Right cardiac atrium (tissue), 5 donors: ENCODE measurements at regions not wholly inside any gene's neighbourhood (a gene's known extent, or its start where the extent isn't known, plus 50 kb on each side); places are given as distances from the start of the nearest gene placed in this dataset.

Source experiments
- ATAC-seq, 2 donors: fragments of 200-7000 bp; cut with Tn5 transposase; one replicate each; pipeline versions ENCODE4 v1.8.0 to v1.9.1; 2020; ENCODE audit warnings: moderate library complexity in 2 of 2, mild to moderate bottlenecking in 1 of 2
- DNase-seq, 3 donors: peaks; one replicate each; pipeline ENCODE4 v3.0.0-alpha.2; 2020
- H3K27ac ChIP-seq: one replicate; pipeline ENCODE4 v1.5.1; 2013; ENCODE audit warnings: mild to moderate bottlenecking, low read length, control low read depth, moderate library complexity
- H3K27me3 ChIP-seq: one replicate; pipeline ENCODE4 v1.6.1; 2013; ENCODE audit not compliant: control insufficient read depth, insufficient read depth
- H3K4me1 ChIP-seq: one replicate; pipeline ENCODE4 v1.6.1; 2013; ENCODE audit warnings: low read length; ENCODE audit not compliant: control insufficient read depth, insufficient read depth
- H3K4me3 ChIP-seq: one replicate; pipeline ENCODE4 v1.5.1; 2013; ENCODE audit warnings: low read length, control low read depth
- H3K9me3 ChIP-seq: one replicate; pipeline ENCODE4 v1.6.1; 2013; ENCODE audit warnings: low read length; ENCODE audit not compliant: control insufficient read depth
- WGBS: extraction: QIAGEN DNeasy Blood & Tissue Kit; methylation state at CpG from one replicate; pipeline ENCODE4 v1.1.7; 2013; 5-methylcytosine and 5-hydroxymethylcytosine counted together
- intact Hi-C, 4 donors: fragments of 100-400 bp; cut with DNase I; formaldehyde crosslinking; loops; one replicate each; pipeline versions ENCODE4 v1.11.0 to v1.14.0; 2022 to 2023
- donor health status: healthy with polysubstance abuse.
- donor health status: DM: no; HTN: yes; CAD: no.
- donor health status: DM: no; HTN: no; CAD: no.
- donor health status: DM: no; HTN: yes; CAD: no; lungs with severe emphysema.
- donor health status: DM: yes; HTN: yes; CAD: no.

- intact Hi-C loops = loop anchor here in 2 of 4 donors (5.0 to 10.0 kb wide), 2 partner anchors 110 to 208 kb away; no protein-coding TSS in a partner anchor
- ATAC-seq = no peak
- WGBS = 65% methylated on average over 4 of the region's 4 CpGs
These were observed 146.6 kb downstream of the BBOX1 start for GRCh38 chr11:27187075-27187847.

GRCh38 chr11:27186580-27186979 is 146.0 kb downstream of the BBOX1 start:
- no peaks in the 10 kb centered on the region for H3K4me1 ChIP-seq
- no peaks in the 10 kb centered on the region for H3K9me3 ChIP-seq
- H3K27ac ChIP-seq = no peak overlapping the region
- DNase-seq (no peak), ATAC-seq (no peak)
- intact Hi-C loops = loop anchor here in 2 of 4 donors (5.0 to 10.0 kb wide), 2 partner anchors 111 to 208 kb away; no protein-coding TSS in a partner anchor
- no peaks in the 10 kb centered on the region for H3K27me3 ChIP-seq
- H3K4me3 ChIP-seq = no peak overlapping the region

More at GRCh38 chr11:27187075-27187847, 146.6 kb downstream of the BBOX1 start:
- no peaks in the 10 kb centered on the region for H3K9me3 ChIP-seq
- H3K4me1 ChIP-seq = no peaks in the 10 kb centered on the region
- H3K27ac ChIP-seq = no peak overlapping the region
- DNase-seq = no peak
- H3K4me3 ChIP-seq = no peak overlapping the region
- H3K27me3 ChIP-seq = no peaks in the 10 kb centered on the region

DNA sequence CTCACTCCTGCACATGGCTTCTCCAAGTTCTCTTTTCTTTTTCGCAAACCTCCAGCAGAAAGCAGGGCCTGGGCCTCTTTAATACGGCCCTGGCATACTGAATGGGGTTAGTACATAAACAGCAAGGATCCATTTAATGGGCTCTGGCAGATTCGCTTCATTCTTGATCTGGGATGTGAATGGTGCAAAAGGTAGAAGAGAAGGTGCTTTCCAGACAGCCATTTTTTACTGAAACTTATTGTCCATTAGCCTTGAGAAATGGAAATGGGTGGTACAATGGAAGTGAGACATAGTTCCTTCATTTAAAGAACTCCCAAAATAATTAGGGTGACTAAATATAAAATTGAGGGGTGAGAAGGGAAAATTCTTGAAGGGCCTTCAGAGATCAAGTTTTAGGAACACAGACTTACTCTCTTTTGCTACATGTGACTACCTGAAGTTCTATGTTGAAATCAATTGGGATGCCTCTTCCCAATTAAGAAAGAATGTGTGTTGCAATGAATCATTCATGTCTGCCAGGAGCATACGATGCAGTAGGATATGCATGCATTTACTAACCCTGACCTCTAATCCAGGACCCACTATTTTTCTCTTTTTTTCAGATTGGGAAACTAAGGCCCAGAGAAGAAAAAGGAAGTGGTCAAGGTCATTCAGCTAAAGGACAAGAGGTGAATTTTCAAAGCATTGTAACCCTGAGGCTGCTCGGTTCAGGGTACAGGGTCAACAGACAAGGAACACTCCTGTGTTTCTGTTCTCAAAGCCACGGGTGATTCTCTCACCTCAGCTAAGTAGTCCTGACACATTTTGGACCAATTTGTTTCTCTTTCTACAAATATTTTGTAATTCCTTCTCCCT is 144.1 kb downstream of the BBOX1 start:
- intact Hi-C loops = loop anchor here (2.0 to 10.0 kb wide), 4 partner anchors 113 to 303 kb away; no protein-coding TSS in a partner anchor
- no peaks in the 10 kb centered on the region for H3K4me1 ChIP-seq
- ATAC-seq (no peak), DNase-seq (no peak)
- no peaks in the 10 kb centered on the region for H3K27me3 ChIP-seq
- no peak overlapping the region for H3K27ac ChIP-seq
- no peaks in the 10 kb centered on the region for H3K9me3 ChIP-seq
- 81% methylated on average over 6 of the region's 6 CpGs for WGBS
- no peak overlapping the region for H3K4me3 ChIP-seq

DNA sequence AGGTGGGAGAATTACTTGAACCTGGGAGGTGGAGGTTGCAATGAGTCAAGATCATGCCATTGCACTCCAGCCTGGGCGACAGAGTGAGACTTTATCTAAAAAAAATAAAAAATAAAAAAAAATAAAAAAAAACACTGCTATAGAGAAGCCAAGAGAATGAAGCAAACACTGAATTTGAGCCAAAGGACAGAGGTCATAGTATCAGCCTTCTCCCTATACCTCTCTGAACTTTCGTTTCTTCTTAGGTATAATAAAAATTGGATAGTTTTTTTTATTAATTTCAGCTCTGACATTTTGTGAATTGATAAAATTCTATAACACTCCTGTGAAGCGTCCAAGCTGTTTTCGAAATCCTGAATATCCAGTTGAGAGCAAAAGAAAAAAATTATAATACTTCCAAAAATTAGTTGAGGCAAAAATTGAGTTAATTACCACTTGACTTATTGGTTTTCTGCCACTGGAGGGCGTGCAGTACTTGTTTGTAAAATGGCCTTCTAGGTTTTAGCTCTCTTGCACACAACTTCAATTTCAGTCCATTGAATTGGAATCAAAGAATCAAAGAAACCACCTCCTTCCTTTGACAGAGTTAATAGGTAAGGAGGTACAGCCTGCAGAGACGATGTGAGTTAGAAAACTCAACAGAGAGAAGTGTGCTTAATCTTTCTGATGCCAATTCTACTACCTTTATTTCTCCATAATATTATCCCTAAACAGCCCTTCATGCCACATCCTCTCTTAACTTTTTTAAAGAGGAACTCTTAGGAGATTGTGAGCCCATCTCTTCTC is 143.2 kb downstream of the BBOX1 start:
- no peak overlapping the region for H3K27ac ChIP-seq
- DNase-seq = peak in 2 of 3 donors; percentile 46 to 72
- intact Hi-C loops = loop anchor here (2.0 to 10.0 kb wide), 4 partner anchors 113 to 303 kb away; no protein-coding TSS in a partner anchor
- ATAC-seq = peak; percentile 62 to 65
- no peaks in the 10 kb centered on the region for H3K27me3 ChIP-seq
- H3K9me3 ChIP-seq = no peaks in the 10 kb centered on the region
- 19% methylated on average over 6 of the region's 6 CpGs for WGBS
- no peaks in the 10 kb centered on the region for H3K4me1 ChIP-seq
- no peak overlapping the region for H3K4me3 ChIP-seq

GRCh38 chr11:27179334-27179733 is 138.7 kb downstream of the BBOX1 start:
- Histone ChIP-seq H3K4me1 (no peaks in the 10 kb centered on the region), H3K27ac (no peak overlapping the region), H3K27me3 (no peaks in the 10 kb centered on the region), H3K4me3 (no peak overlapping the region), H3K9me3 (no peaks in the 10 kb centered on the region)
- DNase-seq (no peak), ATAC-seq (no peak)
- 81% methylated on average over 3 of the region's 3 CpGs for WGBS
- intact Hi-C loops = no loop called here

- WGBS = 61% methylated on average over 5 of the region's 5 CpGs
- H3K4me1 ChIP-seq = no peaks in the 10 kb centered on the region
- H3K27me3 ChIP-seq = no peaks in the 10 kb centered on the region
- no peak overlapping the region for H3K27ac ChIP-seq
- DNase-seq = no peak
- no peak overlapping the region for H3K4me3 ChIP-seq
- H3K9me3 ChIP-seq = no peaks in the 10 kb centered on the region
- intact Hi-C loops = no loop called here
- no peak for ATAC-seq
These were observed 138.2 kb downstream of the BBOX1 start for GRCh38 chr11:27178859-27179258.
